Erythroblast (primary cell): ENCODE measurements at regions not wholly inside any gene's neighbourhood (a gene's known extent, or its start where the extent isn't known, plus 50 kb on each side); places are given as distances from the start of the nearest gene placed in this dataset.

Experiments
- GATA1 ChIP-seq: IDR thresholded peaks from 2 replicates; pipeline ENCODE4 v1.6.1; 2011; ENCODE audit warnings: low read depth, mild to moderate bottlenecking, control low read depth, low read length, moderate library complexity
- POLR2A ChIP-seq: IDR thresholded peaks from 2 replicates; pipeline ENCODE4 v1.6.1; 2011; ENCODE audit warnings: mild to moderate bottlenecking, low read length

- no peak for TF ChIP-seq POLR2A
- TF ChIP-seq GATA1: no peak
Measured at GRCh38 chr2:145284551-145284950, 764.6 kb upstream of the ZEB2 start.
